GM19240 (cell line): ENCODE measurements at regions not wholly inside any gene's neighbourhood (a gene's known extent, or its start where the extent isn't known, plus 50 kb on each side); places are given as distances from the start of the nearest gene placed in this dataset.
"Not testable (repeated sequence)": the region's sequence is repeated elsewhere in the genome, so short reads cannot be mapped to it uniquely, and the experiment has no call there.

ENCODE experiments used
- DNase-seq: peaks from one replicate; pipeline ENCODE4 v3.0.0; 2011; ENCODE audit warnings: low spot score; ENCODE audit not compliant: insufficient read length

- no peak for DNase-seq
These were observed 982.0 kb upstream of the ARRDC3 start for GRCh38 chr5:92364986-92365550.

GRCh38 chr5:92353107-92354030 lies 970.3 kb upstream of the ARRDC3 start:
- no peak for DNase-seq

GRCh38 chr5:92337772-92338234 lies 954.7 kb upstream of the ARRDC3 start:
- DNase-seq = no peak

- no peak for DNase-seq
These were observed 948.9 kb upstream of the ARRDC3 start for GRCh38 chr5:92332039-92332438.

GRCh38 chr5:92330365-92330764 lies 947.2 kb upstream of the ARRDC3 start:
- DNase-seq = no peak

- no peak for DNase-seq
These were observed 946.6 kb upstream of the ARRDC3 start for GRCh38 chr5:92329759-92330158.

GRCh38 chr5:92328584-92329259 lies 945.6 kb upstream of the ARRDC3 start:
- no peak for DNase-seq

- DNase-seq = no peak
These were observed 937.3 kb upstream of the ARRDC3 start for GRCh38 chr5:92320446-92320845.

- no peak for DNase-seq
These were observed 930.3 kb upstream of the ARRDC3 start for GRCh38 chr5:92313385-92313784.

GRCh38 chr5:92309336-92309991 lies 926.3 kb upstream of the ARRDC3 start:
- DNase-seq = no peak

GRCh38 chr5:92308679-92309078 lies 925.6 kb upstream of the ARRDC3 start:
- no peak for DNase-seq

GRCh38 chr5:92302356-92302755 lies 919.2 kb upstream of the ARRDC3 start:
- not testable (repeated sequence) for DNase-seq

- DNase-seq = no peak
These were observed 900.4 kb upstream of the ARRDC3 start for GRCh38 chr5:92283521-92283920.

GRCh38 chr5:92271750-92272149 lies 888.6 kb upstream of the ARRDC3 start:
- DNase-seq = not testable (repeated sequence)

- DNase-seq = no peak
These were observed 885.2 kb upstream of the ARRDC3 start for GRCh38 chr5:92268343-92268742.

GRCh38 chr5:92267830-92268229 lies 884.7 kb upstream of the ARRDC3 start:
- DNase-seq = no peak

GRCh38 chr5:92265804-92266203 lies 882.7 kb upstream of the ARRDC3 start:
- no peak for DNase-seq

GRCh38 chr5:92255605-92256004 lies 872.5 kb upstream of the ARRDC3 start:
- DNase-seq = not testable (repeated sequence)

GRCh38 chr5:92248518-92248917 lies 865.4 kb upstream of the ARRDC3 start:
- DNase-seq = no peak

GRCh38 chr5:92242170-92242569 lies 859.1 kb upstream of the ARRDC3 start:
- DNase-seq = no peak

- no peak for DNase-seq
These were observed 854.8 kb upstream of the ARRDC3 start for GRCh38 chr5:92237896-92238295.

- no peak for DNase-seq
These were observed 839.3 kb upstream of the ARRDC3 start for GRCh38 chr5:92222449-92222848.
